HepG2 (cell line): ENCODE measurements at regions not wholly inside any gene's neighbourhood (a gene's known extent, or its start where the extent isn't known, plus 50 kb on each side); places are given as distances from the start of the nearest gene placed in this dataset.

Source experiments
- ATAC-seq: fragments of 200-7000 bp; cut with Tn5 transposase; 3 replicates; pipeline ENCODE4 v1.9.1; 2020; ENCODE audit warnings: mild to moderate bottlenecking, moderate library complexity
- BruUV-seq: library from RNA; stranded (reverse); fragments of 400-500 nt; replicated peaks from 2 replicates; lab custom pipeline; 2021; lab: Mats Ljungman, UMichigan
- CTCF ChIA-PET: fragments of 300-600 bp; formaldehyde crosslinking; extraction: SDS; loops from one replicate; lab custom pipeline; 2021; ENCODE audit warnings: low total read pairs, inconsistent platforms, low intra/inter-chr PET ratio; lab: Yijun Ruan, JAX
- POLR2A ChIA-PET: fragments of 350-600 bp; sonication (Branson Sonifier 250); formaldehyde crosslinking; loops from one replicate; lab custom pipeline; 2020; ENCODE audit warnings: antibody characterized with exemption, inconsistent platforms; lab: Yijun Ruan, JAX
- DNase-seq: peaks from one replicate; pipeline ENCODE4 v3.0.0-alpha.2; 2015; ENCODE audit warnings: low spot score
- FAIRE-seq: peaks from 3 replicates; lab custom pipeline; 2011; peaks lifted over from hg19 to GRCh38; lab: Jason Lieb, UNC
- H2AFZ ChIP-seq: one replicate; pipeline ENCODE4 v1.6.1; 2011; ENCODE audit warnings: low read length, inconsistent platforms
- H3K27ac ChIP-seq: fragments of 300-600 bp; 3 replicates; pipeline ENCODE4 v1.8.0; 2011; ENCODE audit warnings: mixed run types, mild to moderate bottlenecking, mixed read lengths, low read length, inconsistent platforms; ENCODE audit not compliant: insufficient read depth; ENCODE audit errors: extremely low read length
- H3K27me3 ChIP-seq, 2 experiments: fragments of 200-600 bp in 1 of 2; 2 replicates in 1 of 2; 3 replicates in 1 of 2; pipeline versions ENCODE4 v1.6.0 to v1.8.0; 2011; ENCODE audit warnings: low read length in 2 of 2, mild to moderate bottlenecking in 2 of 2, moderate library complexity in 2 of 2, inconsistent platforms in 1 of 2; ENCODE audit not compliant: insufficient read depth in 2 of 2, control insufficient read depth in 1 of 2
- H3K36me3 ChIP-seq, 2 experiments: fragments of 200-600 bp in 1 of 2; replicated peaks in 1 of 2; 2 replicates in 1 of 2; 3 replicates in 1 of 2; pipeline versions ENCODE4 v1.5.1 to v1.8.0; 2011; ENCODE audit warnings: low read length in 2 of 2, inconsistent platforms in 1 of 2; ENCODE audit not compliant: insufficient read depth in 2 of 2, control insufficient read depth in 1 of 2
- H3K4me1 ChIP-seq: 2 replicates; pipeline ENCODE4 v1.5.1; 2012; ENCODE audit warnings: low read length, inconsistent platforms; ENCODE audit not compliant: insufficient read depth
- H3K4me2 ChIP-seq: 2 replicates; pipeline ENCODE4 v1.6.0; 2011; ENCODE audit warnings: low read depth, low read length, inconsistent platforms
- H3K4me3 ChIP-seq, 3 experiments: fragments of 200-600 bp in 1 of 3; sonication (generic), shearing (Covaris generic) in 1 of 3; replicated peaks in 1 of 3; 2 replicates each; pipeline ENCODE4 v1.5.1; 2011 to 2016; ENCODE audit warnings: low read length in 3 of 3, inconsistent platforms in 2 of 3, low read depth in 2 of 3, mild to moderate bottlenecking in 2 of 3, control low read depth in 1 of 3, mixed read lengths in 1 of 3; ENCODE audit not compliant: insufficient read depth in 1 of 3
- H3K79me2 ChIP-seq: one replicate; pipeline ENCODE4 v1.6.1; 2011; ENCODE audit warnings: low read length, inconsistent platforms; ENCODE audit not compliant: insufficient read depth
- H3K9ac ChIP-seq: 2 replicates; pipeline ENCODE4 v1.6.0; 2011; ENCODE audit warnings: mild to moderate bottlenecking, low read depth, low read length, inconsistent platforms; ENCODE audit not compliant: insufficient read depth
- H3K9me3 ChIP-seq: 2 replicates; pipeline ENCODE4 v1.5.1; 2012; ENCODE audit warnings: mild to moderate bottlenecking, low read length
- H4K20me1 ChIP-seq: 2 replicates; pipeline ENCODE4 v1.6.0; 2011; ENCODE audit warnings: inconsistent platforms, mild to moderate bottlenecking, low read length, moderate library complexity; ENCODE audit not compliant: insufficient read depth
- BCL3 ChIP-seq: sonication (generic); formaldehyde crosslinking; IDR thresholded peaks from 2 replicates; pipeline ENCODE4 v1.5.1; 2020; ENCODE audit warnings: mild to moderate bottlenecking, missing genetic modification reagents, moderate library complexity
- BRCA1 ChIP-seq: sonication (generic); formaldehyde crosslinking; IDR thresholded peaks from 2 replicates; pipeline ENCODE4 v1.4.0; 2020; ENCODE audit warnings: missing genetic modification reagents
- HNF1A ChIP-seq, 2 experiments: sonication (generic) in 1 of 2; formaldehyde crosslinking in 1 of 2; IDR thresholded peaks; 2 replicates each; pipeline versions ENCODE4 v1.4.0 to v1.6.1; 2016 to 2020; ENCODE audit warnings: borderline replicate concordance in 1 of 2, low read depth in 1 of 2, mild to moderate bottlenecking in 1 of 2, missing genetic modification reagents in 1 of 2
- KLF12 ChIP-seq: sonication (generic); formaldehyde crosslinking; IDR thresholded peaks from 2 replicates; pipeline ENCODE4 v1.4.0; 2020; ENCODE audit warnings: missing genetic modification reagents, borderline replicate concordance
- KLF9 ChIP-seq: IDR thresholded peaks from 2 replicates; pipeline ENCODE4 v1.6.1; 2016; ENCODE audit warnings: low read depth
- TARDBP ChIP-seq: sonication (generic); formaldehyde crosslinking; IDR thresholded peaks from 2 replicates; pipeline ENCODE4 v1.8.0; 2022; ENCODE audit warnings: mild to moderate bottlenecking, missing genetic modification reagents
- TFE3 ChIP-seq: IDR thresholded peaks from 2 replicates; pipeline ENCODE4 v1.6.1; 2016
- ZNF10 ChIP-seq: sonication (generic); formaldehyde crosslinking; IDR thresholded peaks from 2 replicates; pipeline ENCODE4 v1.4.0; 2020; ENCODE audit warnings: mild to moderate bottlenecking, low read depth, missing genetic modification reagents, borderline replicate concordance
- ZNF569 ChIP-seq: sonication (generic); formaldehyde crosslinking; IDR thresholded peaks from 2 replicates; pipeline ENCODE4 v1.5.0; 2020; ENCODE audit warnings: mild to moderate bottlenecking, missing genetic modification reagents, moderate library complexity, borderline replicate concordance
- ZNF576 ChIP-seq: sonication (generic); formaldehyde crosslinking; IDR thresholded peaks from 2 replicates; pipeline ENCODE4 v1.4.0; 2020; ENCODE audit warnings: mild to moderate bottlenecking, missing genetic modification reagents
- ZNF674 ChIP-seq: sonication (generic); formaldehyde crosslinking; IDR thresholded peaks from 2 replicates; pipeline ENCODE4 v1.5.0; 2020; ENCODE audit warnings: low read depth, mild to moderate bottlenecking, missing genetic modification reagents
- WGBS: methylation state at CpG from one replicate; pipeline ENCODE4 v1.1.6; 2017; ENCODE audit warnings: low lambda C conversion rate; 5-methylcytosine and 5-hydroxymethylcytosine counted together
- in situ Hi-C: cut with HindIII; loops from 2 replicates; pipeline ENCODE4 v1.10.0; 2017; ENCODE audit warnings: low pct_unique_long_range_greater_than_20kb; ENCODE audit not compliant: extremely low pct_ligation_motif_present
- intact Hi-C: fragments of 100-400 bp; cut with micrococcal nuclease; formaldehyde crosslinking; loops from one replicate; pipeline ENCODE4 v1.10.0; 2022; ENCODE audit not compliant: unreplicated experiment
- TF ChIP-seq, protein P1 (sequence below): sonication (generic); formaldehyde crosslinking; IDR thresholded peaks from 2 replicates; pipeline ENCODE4 v1.8.1; 2023; ENCODE audit warnings: mild to moderate bottlenecking, missing genetic modification reagents

GRCh38 chr6:68497927-68498326 lies 137.2 kb upstream of the ADGRB3 start:
- H3K4me2 ChIP-seq, result no peak overlapping the region
- in situ Hi-C loops, result no loop called here
- H2AFZ ChIP-seq, result no peak overlapping the region
- no peak for FAIRE-seq
- H3K4me1 ChIP-seq, result no peaks in the 10 kb centered on the region
- H3K27me3 ChIP-seq, result no peaks in the 10 kb centered on the region
- no peak for DNase-seq
- BruUV-seq, result no TSS peak
- TF ChIP-seq KLF12 (CRISPR knock-in tag) (no peak), ZNF576 (CRISPR knock-in tag) (no peak), KLF9 (CRISPR knock-in tag) (no peak), ZNF10 (CRISPR knock-in tag) (no peak), ZNF569 (CRISPR knock-in tag) (no peak), TFE3 (CRISPR knock-in tag) (no peak), BCL3 (CRISPR knock-in tag) (no peak), BRCA1 (no peak), TARDBP (no peak), ZNF674 (no peak), HNF1A (IDR thresholded peaks at IDR 0.05; ENCODE audit: low read depth) (no peak), HNF1A (CRISPR knock-in tag; IDR thresholded peaks at IDR 0.05; ENCODE audit: borderline replicate concordance) (no peak)
- TF ChIP-seq, protein P1, sequence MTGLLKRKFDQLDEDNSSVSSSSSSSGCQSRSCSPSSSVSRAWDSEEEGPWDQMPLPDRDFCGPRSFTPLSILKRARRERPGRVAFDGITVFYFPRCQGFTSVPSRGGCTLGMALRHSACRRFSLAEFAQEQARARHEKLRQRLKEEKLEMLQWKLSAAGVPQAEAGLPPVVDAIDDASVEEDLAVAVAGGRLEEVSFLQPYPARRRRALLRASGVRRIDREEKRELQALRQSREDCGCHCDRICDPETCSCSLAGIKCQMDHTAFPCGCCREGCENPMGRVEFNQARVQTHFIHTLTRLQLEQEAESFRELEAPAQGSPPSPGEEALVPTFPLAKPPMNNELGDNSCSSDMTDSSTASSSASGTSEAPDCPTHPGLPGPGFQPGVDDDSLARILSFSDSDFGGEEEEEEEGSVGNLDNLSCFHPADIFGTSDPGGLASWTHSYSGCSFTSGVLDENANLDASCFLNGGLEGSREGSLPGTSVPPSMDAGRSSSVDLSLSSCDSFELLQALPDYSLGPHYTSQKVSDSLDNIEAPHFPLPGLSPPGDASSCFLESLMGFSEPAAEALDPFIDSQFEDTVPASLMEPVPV (CRISPR knock-in tag), result no peak
- H3K4me3 ChIP-seq, result no peak overlapping the region
- no peaks in the 10 kb centered on the region for H4K20me1 ChIP-seq
- POLR2A ChIA-PET, result no interaction called here
- H3K79me2 ChIP-seq, result no peaks in the 10 kb centered on the region
- CTCF ChIA-PET, result no interaction called here
- no peak for ATAC-seq
- H3K36me3 ChIP-seq, result no peaks in the 10 kb centered on the region
- intact Hi-C loops, result no loop called here
- H3K9ac ChIP-seq, result no peak overlapping the region
- WGBS, result 94% methylated on average over 1 of the region's 1 CpG
- no peaks in the 10 kb centered on the region for H3K9me3 ChIP-seq
- H3K27ac ChIP-seq, result no peak overlapping the region
